ENCODE measurements at regions not wholly inside any gene's neighbourhood (a gene's known extent, or its start where the extent isn't known, plus 50 kb on each side); places are given as distances from the start of the nearest gene placed in this dataset.

DNA sequence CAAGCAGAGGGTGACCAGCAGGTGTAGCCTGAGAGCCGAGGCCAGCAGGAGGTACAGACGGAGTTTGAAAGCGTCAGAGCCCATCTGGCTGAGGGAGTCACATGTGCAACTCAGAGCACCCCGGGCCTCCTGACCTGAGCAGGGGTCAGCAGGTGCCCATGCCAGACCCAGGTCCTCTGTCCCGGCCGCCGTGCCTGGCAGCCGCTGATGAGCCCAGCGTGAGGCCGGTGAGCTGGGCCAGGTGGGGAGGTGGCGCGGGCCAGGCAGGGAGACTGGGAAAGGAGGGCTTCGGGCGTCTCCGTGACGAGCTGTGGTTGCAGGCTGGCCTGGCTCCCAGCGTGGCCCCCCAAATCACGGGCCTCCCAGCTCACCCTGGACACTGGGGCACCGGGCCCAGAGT is 130.9 kb downstream of the CHSY1 start:
- Histone ChIP-seq H2AK5ac (ENCODE audit: low read length) (no peak overlapping the region), H3K4ac (ENCODE audit: low read depth, low read length) (no peak overlapping the region), H3K18ac (ENCODE audit: low read length) (no peak overlapping the region), H3K56ac (ENCODE audit: low read length) (peak overlapping the region; percentile 42), H3K36me3 (ENCODE audit: control insufficient read depth, insufficient read depth, low read length) (no peaks in the 10 kb centered on the region), H3K4me1 (ENCODE audit: control insufficient read depth, low read depth, low read length) (peaks cover 1% of the 10 kb centered on the region), H3K23ac (ENCODE audit: low read length) (no peak overlapping the region), H3K79me2 (ENCODE audit: control insufficient read depth, insufficient read depth, low read length) (no peaks in the 10 kb centered on the region), H3K9ac (ENCODE audit: low read length) (no peak overlapping the region), H3K4me2 (ENCODE audit: low read length) (no peak overlapping the region), H2BK15ac (replicated peaks; ENCODE audit: low read depth) (no peak overlapping the region), H4K5ac (ENCODE audit: low read length) (no peak overlapping the region), H3K79me1 (ENCODE audit: low read length) (no peaks in the 10 kb centered on the region), H3K27ac (ENCODE audit: low read depth, low read length) (no peak overlapping the region), H2BK5ac (ENCODE audit: low read length) (no peak overlapping the region), H2BK120ac (ENCODE audit: low read depth, low read length) (no peak overlapping the region), H3K4me3 (ENCODE audit: low read length) (no peak overlapping the region), H3K27me3 (ENCODE audit: insufficient read depth, low read length, poor library complexity) (no peaks in the 10 kb centered on the region), H4K8ac (ENCODE audit: low read depth, low read length) (no peak overlapping the region)
- no peak for DNase-seq
- no CpG with 5 or more reads among the region's 19 CpGs for WGBS (ENCODE audit: extremely low coverage, insufficient coverage, low lambda C conversion rate)

DNA sequence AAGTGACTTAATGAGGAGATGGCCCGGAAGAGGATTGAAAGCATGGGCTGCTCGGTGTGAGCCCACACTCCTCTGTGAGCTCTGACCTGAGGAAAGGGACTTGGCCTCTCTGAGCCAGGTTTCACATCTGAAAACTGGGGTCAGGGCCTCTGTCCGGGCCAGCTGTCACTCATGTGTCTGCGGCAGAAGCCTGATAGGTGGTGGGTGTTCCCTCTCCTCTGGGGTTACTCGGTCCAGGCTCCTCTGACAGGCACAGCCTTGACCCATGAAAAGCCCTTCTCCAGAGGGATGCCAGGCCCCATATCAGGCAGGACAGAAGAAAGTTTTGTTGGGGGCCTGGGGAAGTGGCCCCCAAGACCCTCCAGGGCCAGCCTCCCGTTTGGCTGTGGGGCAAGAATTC is 131.4 kb downstream of the CHSY1 start:
- H3K4me1 ChIP-seq (ENCODE audit: control insufficient read depth, low read depth, low read length): peaks cover 1% of the 10 kb centered on the region
- no peak overlapping the region for H2BK120ac ChIP-seq (ENCODE audit: low read depth, low read length)
- no peak overlapping the region for H3K4me3 ChIP-seq (ENCODE audit: low read length)
- H2AK5ac ChIP-seq (ENCODE audit: low read length): no peak overlapping the region
- H3K27ac ChIP-seq (ENCODE audit: low read depth, low read length): no peak overlapping the region
- no peaks in the 10 kb centered on the region for H3K79me1 ChIP-seq (ENCODE audit: low read length)
- H3K56ac ChIP-seq (ENCODE audit: low read length): no peak overlapping the region
- H3K79me2 ChIP-seq (ENCODE audit: control insufficient read depth, insufficient read depth, low read length): no peaks in the 10 kb centered on the region
- no peak overlapping the region for H3K23ac ChIP-seq (ENCODE audit: low read length)
- no peak overlapping the region for H4K8ac ChIP-seq (ENCODE audit: low read depth, low read length)
- no peak overlapping the region for H3K18ac ChIP-seq (ENCODE audit: low read length)
- no peak overlapping the region for H3K4me2 ChIP-seq (ENCODE audit: low read length)
- no peak overlapping the region for H2BK15ac ChIP-seq (replicated peaks; ENCODE audit: low read depth)
- H4K5ac ChIP-seq (ENCODE audit: low read length): no peak overlapping the region
- DNase-seq: no peak
- H3K36me3 ChIP-seq (ENCODE audit: control insufficient read depth, insufficient read depth, low read length): no peaks in the 10 kb centered on the region
- no peak overlapping the region for H3K9ac ChIP-seq (ENCODE audit: low read length)
- H3K27me3 ChIP-seq (ENCODE audit: insufficient read depth, low read length, poor library complexity): no peaks in the 10 kb centered on the region
- WGBS (ENCODE audit: extremely low coverage, insufficient coverage, low lambda C conversion rate): no CpG with 5 or more reads among the region's 6 CpGs
- H3K4ac ChIP-seq (ENCODE audit: low read depth, low read length): no peak overlapping the region
- no peak overlapping the region for H2BK5ac ChIP-seq (ENCODE audit: low read length)

Data from mesendoderm (in vitro differentiated cells).